ENCODE measurements at regions not wholly inside any gene's neighbourhood (a gene's known extent, or its start where the extent isn't known, plus 50 kb on each side); places are given as distances from the start of the nearest gene placed in this dataset.

GRCh38 chr5:73288803-73289720, 116.1 kb downstream of the TMEM174 start:
- H3K9me3 ChIP-seq (ENCODE audit: control insufficient read depth, insufficient read depth, low read length) = no peaks in the 10 kb centered on the region
- H3K9me3 Mint-ChIP-seq = no peaks in the 10 kb centered on the region
- no peaks in the 10 kb centered on the region for H3K36me3 Mint-ChIP-seq
- H3K27ac Mint-ChIP-seq = no peak overlapping the region
- no peak overlapping the region for H3K4me3 Mint-ChIP-seq
- H3K27me3 Mint-ChIP-seq (ENCODE audit: low read depth in 2 of 2) = peaks cover 41 to 69% of the 10 kb centered on the region in 2 donors
- H3K27ac ChIP-seq (ENCODE audit: low read length) = no peak overlapping the region
- no peak for TF ChIP-seq CTCF (IDR thresholded peaks at IDR 0.05)
- intact Hi-C loops (cut with micrococcal nuclease) = no loop called here
- H3K4me1 ChIP-seq (ENCODE audit: control insufficient read depth, insufficient read depth, low read length) = no peaks in the 10 kb centered on the region
- no peaks in the 10 kb centered on the region for H3K4me1 Mint-ChIP-seq
- ATAC-seq (no peak), DNase-seq (no peak)
- no peaks in the 10 kb centered on the region for H3K36me3 ChIP-seq (ENCODE audit: control insufficient read depth, insufficient read depth, low read length)
- peaks cover 6% of the 10 kb centered on the region for H3K27me3 ChIP-seq (ENCODE audit: control insufficient read depth, insufficient read depth, low read length)
- no peak overlapping the region for H3K4me3 ChIP-seq (ENCODE audit: low read length)
- WGBS (ENCODE audit: insufficient coverage) = 73% methylated on average over 6 of the region's 6 CpGs

- peaks cover 6% of the 10 kb centered on the region for H3K27me3 ChIP-seq (ENCODE audit: control insufficient read depth, insufficient read depth, low read length)
These were observed 113.9 kb downstream of the TMEM174 start for GRCh38 chr5:73286896-73287295.

GRCh38 chr5:73284985-73285384, 112.0 kb downstream of the TMEM174 start:
- Histone ChIP-seq H3K4me3 (ENCODE audit: low read length) (no peak overlapping the region), H3K36me3 (ENCODE audit: control insufficient read depth, insufficient read depth, low read length) (no peaks in the 10 kb centered on the region), H3K9me3 (ENCODE audit: control insufficient read depth, insufficient read depth, low read length) (no peaks in the 10 kb centered on the region), H3K27ac (ENCODE audit: low read length) (no peak overlapping the region), H3K27me3 (ENCODE audit: control insufficient read depth, insufficient read depth, low read length) (peaks cover under 1% of the 10 kb centered on the region), H3K4me1 (ENCODE audit: control insufficient read depth, insufficient read depth, low read length) (no peaks in the 10 kb centered on the region)
- Mint-ChIP-seq H3K27me3 (ENCODE audit: low read depth in 2 of 2) (peaks cover 35 to 77% of the 10 kb centered on the region in 2 donors), H3K27ac (no peak overlapping the region), H3K36me3 (no peaks in the 10 kb centered on the region), H3K9me3 (no peaks in the 10 kb centered on the region), H3K4me3 (no peak overlapping the region), H3K4me1 (no peaks in the 10 kb centered on the region)
- ATAC-seq (no peak), DNase-seq (no peak)
- 72% methylated on average over 3 of the region's 3 CpGs for WGBS (ENCODE audit: insufficient coverage)
- intact Hi-C loops (cut with micrococcal nuclease) = no loop called here
- no peak for TF ChIP-seq CTCF (IDR thresholded peaks at IDR 0.05)

More at GRCh38 chr5:73286896-73287295, 113.9 kb downstream of the TMEM174 start:
- H3K9me3 Mint-ChIP-seq = no peaks in the 10 kb centered on the region
- H3K36me3 Mint-ChIP-seq = no peaks in the 10 kb centered on the region
- no peak for DNase-seq
- Histone ChIP-seq H3K9me3 (ENCODE audit: control insufficient read depth, insufficient read depth, low read length) (no peaks in the 10 kb centered on the region), H3K4me3 (ENCODE audit: low read length) (no peak overlapping the region), H3K27ac (ENCODE audit: low read length) (no peak overlapping the region), H3K36me3 (ENCODE audit: control insufficient read depth, insufficient read depth, low read length) (no peaks in the 10 kb centered on the region), H3K4me1 (ENCODE audit: control insufficient read depth, insufficient read depth, low read length) (no peaks in the 10 kb centered on the region)
- H3K27me3 Mint-ChIP-seq (ENCODE audit: low read depth in 2 of 2) = peaks cover 41 to 81% of the 10 kb centered on the region in 2 donors
- intact Hi-C loops (cut with micrococcal nuclease) = loop anchor here (2.0 kb wide), 1 partner anchor 46 kb away; no protein-coding TSS in a partner anchor
- ATAC-seq = no peak
- no peak overlapping the region for H3K4me3 Mint-ChIP-seq
- no peak for TF ChIP-seq CTCF (IDR thresholded peaks at IDR 0.05)
- no peak overlapping the region for H3K27ac Mint-ChIP-seq
- no peaks in the 10 kb centered on the region for H3K4me1 Mint-ChIP-seq
- WGBS (ENCODE audit: insufficient coverage) = 88% methylated on average over 1 of the region's 1 CpG
